CD4-positive, alpha-beta T cell (primary cell): ENCODE measurements at regions not wholly inside any gene's neighbourhood (a gene's known extent, or its start where the extent isn't known, plus 50 kb on each side); places are given as distances from the start of the nearest gene placed in this dataset.

ENCODE experiments used
- ATAC-seq: fragments of 200-7000 bp; cut with Tn5 transposase; one replicate; pipeline ENCODE4 v1.10.0; 2022; ENCODE audit warnings: mild to moderate bottlenecking; ENCODE audit not compliant: poor library complexity
- CTCF ChIA-PET: fragments of 350-600 bp; sonication (Branson Sonifier 250); formaldehyde crosslinking; loops from one replicate; lab custom pipeline; 2021; ENCODE audit warnings: antibody characterized with exemption, inconsistent platforms; lab: Charles Lee
- POLR2A ChIA-PET: fragments of 350-600 bp; sonication (Branson Sonifier 250); formaldehyde crosslinking; loops from one replicate; lab custom pipeline; 2021; ENCODE audit warnings: antibody characterized with exemption, inconsistent platforms; lab: Charles Lee
- DNase-seq, 14 experiments: peaks; one replicate each; pipeline ENCODE4 v3.0.0-alpha.2; 2013 to 2020; ENCODE audit warnings: mixed read lengths in 2 of 14
- H3K27ac ChIP-seq, 2 donors: one replicate each; pipeline versions ENCODE4 v1.5.1 to v1.7.0; 2013; ENCODE audit warnings: low read length in 2 of 2, low read depth in 1 of 2, mild to moderate bottlenecking in 1 of 2
- H3K27me3 ChIP-seq, 2 experiments: 1 replicate in 1 of 2; 2 replicates in 1 of 2; pipeline versions ENCODE4 v1.6.1 to v1.7.0; 2013; ENCODE audit warnings: low read length in 2 of 2, control low read depth in 1 of 2, mild to moderate bottlenecking in 1 of 2, moderate library complexity in 1 of 2; ENCODE audit not compliant: insufficient read depth in 2 of 2, control insufficient read depth in 1 of 2
- H3K36me3 ChIP-seq: one replicate; pipeline ENCODE4 v1.6.1; 2013; ENCODE audit warnings: low read length, control low read depth; ENCODE audit not compliant: insufficient read depth
- H3K4me1 ChIP-seq: one replicate; pipeline ENCODE4 v1.6.1; 2013; ENCODE audit warnings: low read length, control low read depth; ENCODE audit not compliant: insufficient read depth
- H3K4me3 ChIP-seq: one replicate; pipeline ENCODE4 v1.5.1; 2013; ENCODE audit warnings: mild to moderate bottlenecking, low read length, moderate library complexity
- H3K9me3 ChIP-seq, 2 experiments: 1 replicate in 1 of 2; 2 replicates in 1 of 2; pipeline versions ENCODE4 v1.6.1 to v1.7.0; 2013; ENCODE audit warnings: low read length in 2 of 2, mild to moderate bottlenecking in 2 of 2, control low read depth in 1 of 2, moderate library complexity in 1 of 2; ENCODE audit not compliant: control insufficient read depth in 1 of 2, insufficient read depth in 1 of 2
- H3K27ac Mint-ChIP-seq: one replicate; pipeline ENCODE4 v1.8.0; 2020; ENCODE audit warnings: mixed read lengths
- H3K27me3 Mint-ChIP-seq: one replicate; pipeline ENCODE4 v1.8.0; 2021; ENCODE audit warnings: mixed read lengths
- H3K36me3 Mint-ChIP-seq: one replicate; pipeline ENCODE4 v1.8.0; 2021; ENCODE audit warnings: low read depth, mixed read lengths
- H3K4me1 Mint-ChIP-seq: one replicate; pipeline ENCODE4 v1.8.0; 2021; ENCODE audit warnings: low read depth, mixed read lengths
- H3K4me3 Mint-ChIP-seq: one replicate; pipeline ENCODE4 v1.8.0; 2020; ENCODE audit warnings: mild to moderate bottlenecking, mixed read lengths
- H3K9me3 Mint-ChIP-seq: one replicate; pipeline ENCODE4 v1.8.0; 2020; ENCODE audit warnings: mixed read lengths
- CTCF ChIP-seq: fragments of 200-600 bp; IDR thresholded peaks from one replicate; pipeline ENCODE4 v1.8.0; 2022; ENCODE audit warnings: antibody characterized with exemption, mild to moderate bottlenecking
- intact Hi-C, 2 experiments: fragments of 100-400 bp; cut with DNase I in 1 of 2; cut with micrococcal nuclease in 1 of 2; formaldehyde crosslinking; loops; one replicate each; pipeline versions ENCODE4 v1.15.1 to v1.9.0; 2023 to 2025; cut with DNase I, micrococcal nuclease

GRCh38 chr2:237170020-237170419 is 84.3 kb downstream of the COPS8 start:
- TF ChIP-seq CTCF = no peak
- Histone ChIP-seq H3K27me3 (no peaks in the 10 kb centered on the region), H3K4me1 (no peaks in the 10 kb centered on the region), H3K9me3 (no peaks in the 10 kb centered on the region), H3K4me3 (no peak overlapping the region), H3K27ac (no peak overlapping the region), H3K36me3 (no peaks in the 10 kb centered on the region)
- ATAC-seq (no peak), DNase-seq (no peak)
- Mint-ChIP-seq H3K27ac (no peak overlapping the region), H3K27me3 (peaks cover 9% of the 10 kb centered on the region), H3K4me3 (no peak overlapping the region), H3K4me1 (no peaks in the 10 kb centered on the region), H3K9me3 (no peaks in the 10 kb centered on the region), H3K36me3 (no peaks in the 10 kb centered on the region)
- ChIA-PET CTCF (no interaction called here), POLR2A (no interaction called here)
- intact Hi-C loops = no loop called here

- no peak for TF ChIP-seq CTCF
- H3K36me3 ChIP-seq = no peaks in the 10 kb centered on the region
- POLR2A ChIA-PET = no interaction called here
- no peak for DNase-seq
- no peak overlapping the region for H3K4me3 ChIP-seq
- Mint-ChIP-seq H3K27me3 (peaks cover 15% of the 10 kb centered on the region), H3K4me1 (no peaks in the 10 kb centered on the region), H3K36me3 (no peaks in the 10 kb centered on the region), H3K27ac (no peak overlapping the region), H3K9me3 (no peaks in the 10 kb centered on the region), H3K4me3 (no peak overlapping the region)
- H3K9me3 ChIP-seq = no peaks in the 10 kb centered on the region
- CTCF ChIA-PET = no interaction called here
- ATAC-seq = no peak
- no peak overlapping the region for H3K27ac ChIP-seq
- H3K4me1 ChIP-seq = no peaks in the 10 kb centered on the region
- intact Hi-C loops = no loop called here
- H3K27me3 ChIP-seq = no peaks in the 10 kb centered on the region
Measured at GRCh38 chr2:237171396-237171795, 85.7 kb downstream of the COPS8 start.

GRCh38 chr2:237171881-237172280 is 86.2 kb downstream of the COPS8 start:
- CTCF ChIA-PET = no interaction called here
- no peak for DNase-seq
- H3K27ac Mint-ChIP-seq = no peak overlapping the region
- no peaks in the 10 kb centered on the region for H3K4me1 Mint-ChIP-seq
- no peaks in the 10 kb centered on the region for H3K27me3 ChIP-seq
- H3K9me3 Mint-ChIP-seq = no peaks in the 10 kb centered on the region
- TF ChIP-seq CTCF = no peak
- no peaks in the 10 kb centered on the region for H3K9me3 ChIP-seq
- no peaks in the 10 kb centered on the region for H3K36me3 Mint-ChIP-seq
- POLR2A ChIA-PET = no interaction called here
- H3K27me3 Mint-ChIP-seq = peaks cover 11% of the 10 kb centered on the region
- H3K4me3 ChIP-seq = no peak overlapping the region
- no peaks in the 10 kb centered on the region for H3K4me1 ChIP-seq
- intact Hi-C loops = no loop called here
- no peaks in the 10 kb centered on the region for H3K36me3 ChIP-seq
- no peak for ATAC-seq
- no peak overlapping the region for H3K4me3 Mint-ChIP-seq
- no peak overlapping the region for H3K27ac ChIP-seq
